ENCODE measurements at regions not wholly inside any gene's neighbourhood (a gene's known extent, or its start where the extent isn't known, plus 50 kb on each side); places are given as distances from the start of the nearest gene placed in this dataset.

DNA sequence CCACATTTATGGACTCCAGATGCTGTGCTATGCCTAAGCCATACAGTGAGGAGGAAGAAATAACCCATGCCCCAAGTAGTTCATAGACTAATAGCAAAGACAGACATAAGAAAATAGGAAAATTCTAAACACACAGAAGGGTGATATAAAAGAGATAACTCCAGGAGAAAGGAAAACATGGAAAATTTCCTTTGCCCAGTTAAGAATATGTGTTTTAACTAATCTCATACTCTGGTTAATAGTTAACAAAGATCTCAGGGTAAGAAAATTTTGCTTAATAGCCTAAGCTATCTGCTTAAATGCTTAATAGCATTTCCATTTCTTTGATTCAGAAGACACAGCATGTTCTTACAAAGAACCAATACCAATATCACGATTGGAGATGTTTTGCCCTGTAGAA is 358.0 kb downstream of the MSX2 start:
- Mint-ChIP-seq H3K27me3 (no peaks in the 10 kb centered on the region), H3K36me3 (ENCODE audit: insufficient read depth) (no peaks in the 10 kb centered on the region), H3K4me3 (ENCODE audit: low read depth) (no peak overlapping the region), H3K9me3 (ENCODE audit: low read depth) (no peaks in the 10 kb centered on the region), H3K4me1 (ENCODE audit: low read depth) (peaks cover 4% of the 10 kb centered on the region), H3K27ac (no peak overlapping the region)
- no peak for DNase-seq (ENCODE audit: low spot score, unreplicated experiment)
- TF ChIP-seq, protein P1, sequence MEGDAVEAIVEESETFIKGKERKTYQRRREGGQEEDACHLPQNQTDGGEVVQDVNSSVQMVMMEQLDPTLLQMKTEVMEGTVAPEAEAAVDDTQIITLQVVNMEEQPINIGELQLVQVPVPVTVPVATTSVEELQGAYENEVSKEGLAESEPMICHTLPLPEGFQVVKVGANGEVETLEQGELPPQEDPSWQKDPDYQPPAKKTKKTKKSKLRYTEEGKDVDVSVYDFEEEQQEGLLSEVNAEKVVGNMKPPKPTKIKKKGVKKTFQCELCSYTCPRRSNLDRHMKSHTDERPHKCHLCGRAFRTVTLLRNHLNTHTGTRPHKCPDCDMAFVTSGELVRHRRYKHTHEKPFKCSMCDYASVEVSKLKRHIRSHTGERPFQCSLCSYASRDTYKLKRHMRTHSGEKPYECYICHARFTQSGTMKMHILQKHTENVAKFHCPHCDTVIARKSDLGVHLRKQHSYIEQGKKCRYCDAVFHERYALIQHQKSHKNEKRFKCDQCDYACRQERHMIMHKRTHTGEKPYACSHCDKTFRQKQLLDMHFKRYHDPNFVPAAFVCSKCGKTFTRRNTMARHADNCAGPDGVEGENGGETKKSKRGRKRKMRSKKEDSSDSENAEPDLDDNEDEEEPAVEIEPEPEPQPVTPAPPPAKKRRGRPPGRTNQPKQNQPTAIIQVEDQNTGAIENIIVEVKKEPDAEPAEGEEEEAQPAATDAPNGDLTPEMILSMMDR (IDR thresholded peaks at IDR 0.05; ENCODE audit: unreplicated experiment) = no peak

- no peak for DNase-seq (ENCODE audit: low spot score, unreplicated experiment)
- no peaks in the 10 kb centered on the region for H3K27me3 Mint-ChIP-seq
- H3K36me3 Mint-ChIP-seq (ENCODE audit: insufficient read depth) = no peaks in the 10 kb centered on the region
- TF ChIP-seq, protein P1 (IDR thresholded peaks at IDR 0.05; ENCODE audit: unreplicated experiment) = no peak
- no peak overlapping the region for H3K4me3 Mint-ChIP-seq (ENCODE audit: low read depth)
- H3K4me1 Mint-ChIP-seq (ENCODE audit: low read depth) = peaks cover 4% of the 10 kb centered on the region
- H3K27ac Mint-ChIP-seq = no peak overlapping the region
- H3K9me3 Mint-ChIP-seq (ENCODE audit: low read depth) = peaks cover 8% of the 10 kb centered on the region
These were observed 355.3 kb downstream of the MSX2 start for GRCh38 chr5:175079707-175080106.

GRCh38 chr5:175070283-175070682 is 345.9 kb downstream of the MSX2 start:
- Mint-ChIP-seq H3K27ac (no peak overlapping the region), H3K36me3 (ENCODE audit: insufficient read depth) (no peaks in the 10 kb centered on the region), H3K4me3 (ENCODE audit: low read depth) (no peak overlapping the region), H3K9me3 (ENCODE audit: low read depth) (peaks cover 3% of the 10 kb centered on the region), H3K27me3 (no peaks in the 10 kb centered on the region), H3K4me1 (ENCODE audit: low read depth) (no peaks in the 10 kb centered on the region)
- TF ChIP-seq, protein P1 (IDR thresholded peaks at IDR 0.05; ENCODE audit: unreplicated experiment) = no peak
- no peak for DNase-seq (ENCODE audit: low spot score, unreplicated experiment)

DNA sequence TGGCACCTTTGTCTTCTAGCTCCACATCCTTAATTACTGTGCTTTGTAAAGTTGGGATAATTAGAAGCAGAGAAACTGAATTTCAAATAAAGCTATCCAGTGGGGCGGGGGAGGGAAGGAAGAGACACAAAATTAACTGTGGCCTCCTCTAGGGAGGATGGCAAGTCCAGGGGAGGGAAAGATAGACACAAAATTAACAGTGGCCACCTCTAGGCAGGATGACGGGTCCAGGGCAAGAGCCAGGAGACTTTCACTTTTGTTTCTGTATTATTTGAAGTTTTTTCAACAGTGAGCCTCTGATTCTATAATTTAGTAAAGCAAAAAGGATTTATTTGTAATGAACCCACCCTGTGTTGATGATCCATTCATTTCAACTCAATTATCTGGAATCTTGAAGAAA is 335.9 kb downstream of the MSX2 start:
- TF ChIP-seq, protein P1 (IDR thresholded peaks at IDR 0.05; ENCODE audit: unreplicated experiment) = no peak
- H3K27me3 Mint-ChIP-seq = peaks cover 59% of the 10 kb centered on the region
- no peaks in the 10 kb centered on the region for H3K9me3 Mint-ChIP-seq (ENCODE audit: low read depth)
- DNase-seq (ENCODE audit: low spot score, unreplicated experiment) = no peak
- no peak overlapping the region for H3K27ac Mint-ChIP-seq
- H3K4me1 Mint-ChIP-seq (ENCODE audit: low read depth) = no peaks in the 10 kb centered on the region
- H3K4me3 Mint-ChIP-seq (ENCODE audit: low read depth) = no peak overlapping the region
- no peaks in the 10 kb centered on the region for H3K36me3 Mint-ChIP-seq (ENCODE audit: insufficient read depth)

DNA sequence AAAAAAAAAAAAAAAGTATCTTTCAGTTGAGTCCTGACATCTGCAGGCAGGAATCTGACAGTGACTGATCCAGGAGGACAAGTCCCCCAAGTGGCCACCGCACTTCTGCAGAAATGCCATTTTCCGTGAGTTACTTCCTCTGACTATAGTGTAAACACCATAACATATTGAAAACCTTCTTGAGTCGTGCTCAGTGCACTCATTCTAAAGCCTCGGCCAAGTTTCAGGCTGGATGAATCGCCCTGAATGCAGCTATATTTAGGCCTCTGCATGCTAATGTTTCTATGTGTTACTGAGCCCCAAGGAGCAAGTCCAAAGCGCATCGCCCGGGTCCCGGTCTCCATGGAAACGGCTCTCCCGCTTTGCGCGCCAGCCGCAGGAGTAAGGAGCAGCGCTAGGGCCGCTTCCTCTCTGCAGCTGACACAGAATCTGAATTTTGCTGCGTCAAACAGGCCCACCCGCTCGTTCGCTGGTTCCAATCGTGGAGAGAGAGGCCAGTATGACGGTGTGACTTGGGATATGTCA is 335.4 kb downstream of the MSX2 start:
- TF ChIP-seq, protein P1 (IDR thresholded peaks at IDR 0.05; ENCODE audit: unreplicated experiment) = no peak
- Mint-ChIP-seq H3K9me3 (ENCODE audit: low read depth) (no peaks in the 10 kb centered on the region), H3K27ac (no peak overlapping the region), H3K27me3 (peaks cover 59% of the 10 kb centered on the region), H3K36me3 (ENCODE audit: insufficient read depth) (no peaks in the 10 kb centered on the region), H3K4me3 (ENCODE audit: low read depth) (no peak overlapping the region), H3K4me1 (ENCODE audit: low read depth) (no peaks in the 10 kb centered on the region)
- peak; percentile 11 for DNase-seq (ENCODE audit: low spot score, unreplicated experiment)
